ENCODE measurements at regions not wholly inside any gene's neighbourhood (a gene's known extent, or its start where the extent isn't known, plus 50 kb on each side); places are given as distances from the start of the nearest gene placed in this dataset.
"Not testable (repeated sequence)": the region's sequence is repeated elsewhere in the genome, so short reads cannot be mapped to it uniquely, and the experiment has no call there.

GRCh38 chr13:78085434-78086225 is 167.0 kb upstream of the EDNRB start:
- DNase-seq (ENCODE audit: low read depth in 2 of 2) = no peak

- no peak for DNase-seq (ENCODE audit: low read depth in 2 of 2)
Measured at GRCh38 chr13:78084401-78084800, 165.8 kb upstream of the EDNRB start.

- no peak for DNase-seq (ENCODE audit: low read depth in 2 of 2)
Measured at GRCh38 chr13:78078168-78078567, 159.5 kb upstream of the EDNRB start.

- no peak for DNase-seq (ENCODE audit: low read depth in 2 of 2)
Measured at GRCh38 chr13:78067290-78067689, 148.7 kb upstream of the EDNRB start.

GRCh38 chr13:78065141-78065540 is 146.5 kb upstream of the EDNRB start:
- no peak for DNase-seq (ENCODE audit: low read depth in 2 of 2)

GRCh38 chr13:78061806-78062205 is 143.2 kb upstream of the EDNRB start:
- DNase-seq (ENCODE audit: low read depth in 2 of 2) = no peak

GRCh38 chr13:78060966-78061365 is 142.3 kb upstream of the EDNRB start:
- DNase-seq (ENCODE audit: low read depth in 2 of 2) = no peak

- DNase-seq (ENCODE audit: low read depth in 2 of 2) = not testable (repeated sequence)
Measured at GRCh38 chr13:78056865-78057264, 138.2 kb upstream of the EDNRB start.

- DNase-seq (ENCODE audit: low read depth in 2 of 2) = no peak
Measured at GRCh38 chr13:78054157-78054556, 135.5 kb upstream of the EDNRB start.

- DNase-seq (ENCODE audit: low read depth in 2 of 2) = no peak
Measured at GRCh38 chr13:78047151-78047550, 128.5 kb upstream of the EDNRB start.

GRCh38 chr13:78046331-78046730 is 127.7 kb upstream of the EDNRB start:
- no peak for DNase-seq (ENCODE audit: low read depth in 2 of 2)

- no peak for DNase-seq (ENCODE audit: low read depth in 2 of 2)
Measured at GRCh38 chr13:78045916-78046315, 127.3 kb upstream of the EDNRB start.

GRCh38 chr13:78041366-78041765 is 122.7 kb upstream of the EDNRB start:
- DNase-seq (ENCODE audit: low read depth in 2 of 2) = not testable (repeated sequence)

GRCh38 chr13:78040205-78040830 is 121.7 kb upstream of the EDNRB start:
- no peak for DNase-seq (ENCODE audit: low read depth in 2 of 2)

- DNase-seq (ENCODE audit: low read depth in 2 of 2) = no peak
Measured at GRCh38 chr13:78036841-78037240, 118.2 kb upstream of the EDNRB start.

- no peak for DNase-seq (ENCODE audit: low read depth in 2 of 2)
Measured at GRCh38 chr13:78035500-78035899, 116.9 kb upstream of the EDNRB start.

- no peak for DNase-seq (ENCODE audit: low read depth in 2 of 2)
Measured at GRCh38 chr13:78033509-78033908, 114.9 kb upstream of the EDNRB start.

- no peak for DNase-seq (ENCODE audit: low read depth in 2 of 2)
Measured at GRCh38 chr13:78032132-78032531, 113.5 kb upstream of the EDNRB start.

- DNase-seq (ENCODE audit: low read depth in 2 of 2) = no peak
Measured at GRCh38 chr13:78030341-78030896, 111.8 kb upstream of the EDNRB start.

GRCh38 chr13:78029901-78030300 is 111.3 kb upstream of the EDNRB start:
- DNase-seq (ENCODE audit: low read depth in 2 of 2) = no peak

GRCh38 chr13:78028960-78029359 is 110.3 kb upstream of the EDNRB start:
- DNase-seq (ENCODE audit: low read depth in 2 of 2) = no peak

- no peak for DNase-seq (ENCODE audit: low read depth in 2 of 2)
Measured at GRCh38 chr13:78024996-78025395, 106.4 kb upstream of the EDNRB start.

All from stimulated activated CD4-positive, alpha-beta T cell treated with anti-CD3 and anti-CD28 coated beads, Interleukin-4, amount 100 ng/mL, for 48 hours (primary cell).